Activated CD4-positive, CD25-positive, alpha-beta regulatory T cell treated with anti-CD3 and anti-CD28 coated beads, Interleukin-2, amount 50 U/mL, for 72 hours (primary cell): ENCODE measurements at regions not wholly inside any gene's neighbourhood (a gene's known extent, or its start where the extent isn't known, plus 50 kb on each side); places are given as distances from the start of the nearest gene placed in this dataset.

Experiments used
- DNase-seq: peaks from one replicate; pipeline ENCODE4 v3.0.0; 2021

- DNase-seq = no peak
Measured at GRCh38 chr2:147709655-147710054, 135.2 kb upstream of the ACVR2A start.

- no peak for DNase-seq
Measured at GRCh38 chr2:147703171-147703570, 141.7 kb upstream of the ACVR2A start.

- DNase-seq = no peak
Measured at GRCh38 chr2:147698166-147698565, 146.7 kb upstream of the ACVR2A start.

- no peak for DNase-seq
Measured at GRCh38 chr2:147696426-147696825, 148.4 kb upstream of the ACVR2A start.

- DNase-seq = no peak
Measured at GRCh38 chr2:147689220-147689909, 155.5 kb upstream of the ACVR2A start.

GRCh38 chr2:147688242-147688641 lies 156.6 kb upstream of the ACVR2A start:
- DNase-seq = no peak

- DNase-seq = no peak
Measured at GRCh38 chr2:147686365-147686764, 158.5 kb upstream of the ACVR2A start.

GRCh38 chr2:147684903-147685302 lies 159.9 kb upstream of the ACVR2A start:
- no peak for DNase-seq

GRCh38 chr2:147683380-147683779 lies 161.4 kb upstream of the ACVR2A start:
- no peak for DNase-seq

GRCh38 chr2:147681093-147681492 lies 163.7 kb upstream of the ACVR2A start:
- DNase-seq = no peak

- DNase-seq = no peak
Measured at GRCh38 chr2:147679955-147680531, 164.8 kb upstream of the ACVR2A start.

GRCh38 chr2:147679191-147679954 lies 165.5 kb upstream of the ACVR2A start:
- no peak for DNase-seq

- DNase-seq = no peak
Measured at GRCh38 chr2:147665105-147665504, 179.7 kb upstream of the ACVR2A start.

GRCh38 chr2:147663962-147664361 lies 180.9 kb upstream of the ACVR2A start:
- DNase-seq = no peak

GRCh38 chr2:147663153-147663961 lies 181.5 kb upstream of the ACVR2A start:
- DNase-seq = no peak

- DNase-seq = no peak
Measured at GRCh38 chr2:147662221-147662620, 182.6 kb upstream of the ACVR2A start.

- DNase-seq = no peak
Measured at GRCh38 chr2:147660680-147661079, 184.1 kb upstream of the ACVR2A start.

GRCh38 chr2:147659051-147659450 lies 185.8 kb upstream of the ACVR2A start:
- no peak for DNase-seq

- no peak for DNase-seq
Measured at GRCh38 chr2:147657086-147658000, 187.5 kb upstream of the ACVR2A start.

GRCh38 chr2:147649998-147650397 lies 194.8 kb upstream of the ACVR2A start:
- no peak for DNase-seq

- DNase-seq = no peak
Measured at GRCh38 chr2:147649286-147649685, 195.5 kb upstream of the ACVR2A start.

GRCh38 chr2:147648471-147648870 lies 196.4 kb upstream of the ACVR2A start:
- DNase-seq = no peak
